Ecto neural progenitor cell (in vitro differentiated cells): ENCODE measurements at regions not wholly inside any gene's neighbourhood (a gene's known extent, or its start where the extent isn't known, plus 50 kb on each side); places are given as distances from the start of the nearest gene placed in this dataset.
A peak's percentile ranks its signal among the peaks of the same experiment; 100 is the strongest.
"Not testable (repeated sequence)": the region's sequence is repeated elsewhere in the genome, so short reads cannot be mapped to it uniquely, and the experiment has no call there.

ENCODE experiments used
- DNase-seq: peaks from one replicate; pipeline ENCODE4 v3.0.0-alpha.2; 2018; ENCODE audit warnings: low spot score

DNA sequence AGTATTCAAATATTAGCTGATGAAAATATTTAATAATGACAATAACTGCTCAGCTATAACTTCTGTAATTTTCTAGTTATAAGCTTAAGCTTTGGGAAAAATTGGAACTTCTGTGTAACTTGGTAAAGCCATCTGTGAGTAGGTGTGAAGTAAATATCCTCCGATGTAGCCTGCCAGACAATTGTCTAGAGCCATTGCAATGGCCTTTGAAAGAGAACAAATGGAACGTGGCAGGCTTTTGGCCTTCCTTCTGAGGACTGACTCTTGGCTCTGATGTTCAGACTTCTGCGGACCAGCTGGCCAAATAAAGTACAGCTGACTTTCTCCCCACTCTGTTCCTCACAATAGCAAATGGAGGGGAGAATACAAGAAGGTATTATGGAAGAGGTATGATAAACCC lies 203.4 kb upstream of the NMUR2 start:
- no peak for DNase-seq

DNA sequence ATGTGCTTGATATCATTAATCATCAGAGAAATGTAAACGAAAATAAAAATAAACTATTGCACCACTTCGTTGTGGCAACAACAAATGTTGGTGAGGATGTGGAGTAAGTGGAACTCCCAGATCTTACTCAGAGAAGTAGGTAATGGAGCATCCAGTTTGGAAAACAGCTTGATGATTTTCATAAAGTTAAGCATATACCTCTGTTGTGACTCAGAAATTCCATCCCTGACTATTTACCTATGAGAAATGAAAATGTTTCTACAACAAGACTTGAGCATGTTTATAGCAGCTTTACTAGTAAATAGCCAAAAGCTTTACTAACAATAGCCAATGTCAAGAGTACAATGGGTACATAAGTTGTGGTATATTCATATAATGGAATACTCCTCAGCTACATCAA lies 214.7 kb upstream of the NMUR2 start:
- DNase-seq, result no peak

DNA sequence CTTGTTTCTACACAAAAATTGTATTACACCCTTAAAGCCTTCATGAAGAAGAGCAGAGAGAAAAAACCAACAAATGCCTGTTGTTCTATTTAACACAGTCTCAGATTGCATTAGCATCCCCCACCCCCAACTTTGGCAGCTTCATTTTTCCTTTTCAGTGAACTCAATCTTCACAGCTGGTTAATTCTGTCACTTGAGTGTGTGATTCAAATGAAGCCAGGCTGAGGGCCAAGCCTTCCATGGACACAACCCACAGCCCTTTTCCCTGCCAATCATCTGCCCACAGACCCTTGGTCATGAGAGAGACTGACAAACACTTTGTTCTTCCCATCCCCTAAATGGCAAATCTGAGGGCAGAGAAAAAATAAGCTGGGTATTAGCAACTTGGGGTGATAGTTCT lies 217.5 kb upstream of the NMUR2 start:
- DNase-seq, result no peak

DNA sequence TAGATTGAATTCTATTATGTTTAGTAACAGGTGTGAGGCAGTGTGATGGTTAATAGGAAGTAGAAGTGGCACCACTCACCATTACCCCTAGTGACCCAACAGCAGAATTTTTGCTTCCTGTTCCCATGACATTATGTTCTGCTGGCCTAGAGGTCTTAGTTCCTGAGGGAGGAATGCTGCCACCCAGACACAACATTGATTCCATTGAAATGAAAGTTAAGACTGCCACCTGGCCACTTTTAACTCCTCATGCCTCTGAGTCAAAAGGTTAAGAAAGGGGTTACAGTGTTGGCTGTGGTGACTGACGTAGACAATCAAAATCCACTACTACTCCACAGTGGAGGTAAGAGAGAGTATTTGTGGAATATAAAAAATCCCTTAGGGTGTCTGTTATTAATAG lies 218.9 kb upstream of the NMUR2 start:
- DNase-seq, result no peak

DNA sequence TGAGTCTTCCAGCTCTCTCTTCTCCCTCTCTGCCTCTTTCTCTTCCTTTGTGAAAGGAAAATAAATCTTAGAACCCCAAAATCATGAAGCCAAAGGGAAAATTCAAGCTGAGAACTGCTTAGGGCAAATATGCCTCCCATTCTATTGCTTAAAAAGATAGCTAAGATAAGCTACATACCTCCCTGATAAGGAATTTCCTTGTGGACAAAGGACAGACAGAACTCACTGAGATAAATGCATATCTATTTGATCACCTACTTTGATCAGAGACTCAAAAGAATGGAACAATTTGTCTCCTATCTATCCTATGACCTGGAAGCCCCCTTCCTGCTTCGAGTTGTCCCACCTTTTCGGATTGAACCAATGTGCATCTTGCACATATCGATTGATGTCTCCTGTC lies 220.6 kb upstream of the NMUR2 start:
- DNase-seq, result no peak

DNA sequence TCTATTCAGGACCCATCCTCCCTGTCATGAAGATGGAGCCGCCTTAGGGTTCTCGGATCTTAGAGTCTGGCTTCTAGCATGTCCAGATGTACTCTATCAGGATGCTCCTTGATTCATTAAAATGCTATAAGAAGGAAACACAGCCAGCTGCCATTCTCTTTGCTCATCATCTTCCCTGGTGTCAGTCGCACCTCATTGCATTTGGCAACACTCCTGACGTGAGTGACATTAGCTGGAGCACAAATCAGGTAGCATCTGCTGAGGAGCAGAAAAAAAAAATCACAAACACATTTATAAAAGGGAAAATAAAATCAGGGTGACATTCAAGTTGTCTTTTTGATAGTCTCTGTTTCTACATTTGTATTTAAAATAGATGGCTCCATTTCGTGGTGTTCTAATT lies 226.1 kb upstream of the NMUR2 start:
- DNase-seq, result no peak

DNA sequence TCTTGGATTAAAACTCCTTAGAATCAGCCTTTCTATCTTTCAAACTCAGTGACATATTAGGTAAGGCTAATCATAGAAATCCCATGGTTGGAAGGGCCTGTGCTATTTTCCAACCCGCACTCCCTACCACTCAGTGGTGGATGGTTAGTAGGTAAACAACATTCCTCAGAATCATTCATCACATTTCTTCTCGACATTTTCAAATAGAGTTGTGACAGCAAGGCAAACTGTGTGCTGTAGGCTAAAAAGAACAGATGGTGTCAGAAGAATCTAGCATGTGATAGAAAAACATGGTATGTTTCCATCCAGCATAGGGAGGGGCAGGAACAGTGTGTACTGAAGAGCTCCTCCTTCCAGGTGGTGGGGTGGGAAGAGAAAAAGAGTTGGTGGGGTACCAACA lies 227.3 kb upstream of the NMUR2 start:
- DNase-seq, result no peak

DNA sequence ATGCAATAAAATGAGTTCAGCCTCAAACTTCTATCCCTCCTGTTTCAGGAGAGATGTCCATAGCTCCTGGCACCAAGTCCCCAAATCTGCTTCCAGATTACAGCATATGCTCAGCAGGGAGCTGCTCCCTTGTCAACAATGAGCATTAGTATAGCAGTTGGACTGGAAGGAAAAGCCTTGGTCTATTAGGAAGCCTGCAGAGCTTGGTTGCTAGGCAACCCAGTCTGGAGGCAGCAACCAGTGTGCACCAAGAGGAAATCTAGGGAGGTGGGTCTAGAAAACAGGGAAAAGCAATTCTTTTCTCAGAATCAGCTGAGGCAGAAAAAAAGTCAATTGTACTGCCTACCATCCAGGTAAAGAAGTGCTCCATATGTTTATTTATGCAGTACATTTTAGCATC lies 229.5 kb upstream of the NMUR2 start:
- DNase-seq, result peak; percentile 67

DNA sequence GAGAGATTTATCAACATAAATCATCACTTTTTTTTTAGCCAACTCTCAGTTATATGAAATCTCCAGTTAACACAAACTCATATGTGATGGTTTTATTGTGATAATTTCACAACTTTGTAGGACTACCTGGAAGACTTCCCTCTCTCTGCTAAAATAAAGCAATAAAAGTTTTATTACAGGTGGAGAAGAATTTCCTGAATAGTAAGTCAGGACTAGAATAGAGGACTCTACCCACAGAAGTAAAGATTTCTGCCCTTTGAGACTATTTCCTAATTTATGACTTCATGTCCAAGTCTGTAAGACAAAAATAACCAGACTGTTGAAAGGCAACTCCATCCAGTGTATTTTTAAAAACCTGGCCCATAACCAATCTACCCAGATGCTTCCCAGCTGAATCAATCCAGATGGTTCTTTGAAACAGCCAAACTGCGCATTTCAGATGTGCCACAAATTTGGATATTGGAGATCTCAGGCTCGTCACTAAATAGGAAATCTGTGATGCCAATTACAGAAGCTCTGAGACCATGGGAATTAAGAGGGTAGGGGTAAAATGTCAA lies 234.0 kb upstream of the NMUR2 start:
- DNase-seq, result no peak

DNA sequence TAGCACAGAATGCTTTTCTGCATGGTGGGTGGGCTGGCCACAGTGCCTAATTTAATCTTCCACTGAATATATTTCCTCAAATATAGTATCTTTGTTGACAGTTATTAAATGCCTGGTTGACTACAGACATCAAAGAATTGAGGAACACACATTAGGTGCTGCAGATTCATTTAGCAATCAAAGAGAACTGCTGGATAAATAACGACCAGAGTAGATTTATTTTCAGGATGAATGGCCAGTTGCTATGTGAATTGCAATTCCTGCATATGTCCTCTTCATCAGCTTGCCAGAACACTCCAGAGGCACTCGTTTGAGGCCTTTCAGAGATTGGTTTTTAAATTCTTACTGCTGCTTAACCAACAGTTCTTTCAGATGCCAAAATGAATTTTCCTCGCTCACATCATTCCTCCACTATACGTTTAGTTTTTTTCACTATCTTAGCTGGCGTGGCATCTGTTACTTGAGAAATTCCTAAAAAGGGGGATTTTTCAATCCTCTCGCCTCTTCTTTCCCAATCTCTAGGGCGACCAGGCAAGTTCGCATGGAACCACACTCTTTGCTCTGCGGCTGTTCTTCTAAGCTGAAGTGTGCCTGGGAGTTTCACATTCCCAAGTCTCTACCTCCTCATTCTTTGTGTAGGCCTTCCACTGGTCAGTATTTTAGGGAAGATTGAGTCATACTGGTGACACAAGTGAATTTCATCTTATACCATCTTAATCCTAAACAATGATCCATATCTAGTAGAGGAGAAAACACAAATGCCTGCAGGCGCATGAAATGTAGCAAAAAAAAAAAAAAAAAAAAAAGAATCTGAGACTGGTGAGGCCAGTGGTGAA lies 237.1 kb upstream of the NMUR2 start:
- DNase-seq, result no peak

DNA sequence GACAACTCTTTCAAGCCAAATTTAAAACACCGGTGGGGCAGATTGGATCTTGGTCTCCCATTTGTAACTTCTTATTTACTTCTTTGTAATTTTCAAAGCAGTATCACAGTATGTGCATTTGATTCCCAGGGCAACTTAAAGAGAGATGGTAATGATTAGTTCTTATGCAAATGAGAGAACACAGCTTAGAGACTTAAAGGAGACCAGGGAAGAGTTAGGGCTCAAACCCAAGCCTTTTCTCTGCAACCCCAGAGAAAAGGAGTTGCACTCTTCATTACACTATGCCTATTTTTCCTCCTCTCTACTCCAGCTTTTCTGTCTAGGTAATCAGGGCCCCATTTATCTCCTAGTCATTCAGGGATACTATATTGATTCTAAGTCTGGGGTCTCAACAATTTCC lies 237.8 kb upstream of the NMUR2 start:
- no peak for DNase-seq

DNA sequence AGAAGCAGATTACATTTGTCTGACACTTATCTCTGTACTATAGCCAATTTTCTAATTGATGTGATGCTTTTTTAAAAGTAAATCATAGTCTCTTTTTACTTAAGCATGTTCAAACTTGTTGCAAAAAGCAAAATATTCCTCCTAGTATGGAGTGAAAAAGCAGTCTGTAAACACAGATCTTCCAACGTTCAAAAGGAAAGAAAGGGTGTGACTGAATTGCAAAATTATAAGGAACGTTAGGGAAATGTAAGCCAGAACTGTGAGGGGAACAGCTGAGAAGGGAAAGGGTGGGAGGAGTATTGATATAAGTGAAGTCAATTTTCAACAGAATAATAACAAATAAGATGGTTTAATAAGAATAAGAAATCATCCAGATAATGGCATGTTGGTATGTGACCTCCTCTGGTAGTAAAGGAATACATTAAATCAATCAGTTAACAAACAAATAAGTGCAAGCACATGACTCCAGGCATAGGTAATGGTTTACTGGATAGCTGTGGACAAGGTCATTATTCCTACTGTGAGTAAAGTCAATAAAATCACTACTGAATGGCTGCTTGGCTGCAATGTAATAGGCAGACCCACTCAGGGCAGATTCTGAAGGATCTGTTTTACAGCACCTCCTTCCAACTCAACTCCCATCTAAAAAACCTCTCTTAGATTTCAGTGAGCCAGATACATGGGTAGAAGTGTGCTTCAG lies 239.1 kb upstream of the NMUR2 start:
- DNase-seq, result no peak

DNA sequence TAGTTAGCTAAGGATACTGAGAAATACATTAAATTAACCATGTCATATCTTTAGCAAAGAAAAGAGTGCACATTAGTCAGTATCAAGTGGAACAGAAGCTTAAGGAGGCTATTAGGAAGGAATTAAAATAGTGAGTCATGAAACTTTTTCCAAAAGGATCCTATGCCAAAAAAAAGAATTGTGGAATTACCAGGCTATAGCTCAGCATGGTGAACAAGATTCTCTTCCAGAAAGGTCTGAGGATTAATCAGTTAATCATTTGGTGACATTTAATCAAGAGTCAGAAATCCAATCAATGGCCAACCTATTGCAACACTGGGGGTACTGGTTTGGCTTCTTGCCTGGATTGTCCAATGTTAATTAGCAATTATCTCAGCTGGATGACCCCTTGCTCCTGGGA lies 244.5 kb upstream of the NMUR2 start:
- no peak for DNase-seq

DNA sequence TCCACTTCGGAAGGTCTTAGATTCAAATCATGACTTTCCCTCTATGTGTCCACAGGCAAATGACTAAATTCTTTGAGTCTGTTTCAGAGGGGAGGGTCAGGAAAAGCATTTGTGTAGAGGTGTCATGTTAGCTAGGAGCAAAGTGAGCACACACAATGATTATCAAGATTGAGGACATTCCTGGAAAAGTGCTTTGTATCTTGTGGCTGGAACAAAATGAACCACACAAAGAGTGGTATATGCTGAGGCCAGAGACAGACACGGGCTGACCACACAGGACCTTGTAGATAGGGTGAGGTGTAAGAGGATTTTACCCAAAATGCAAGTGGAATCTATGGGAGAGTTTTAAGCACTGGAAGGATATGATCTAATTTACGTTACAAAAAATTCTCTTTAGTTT lies 245.3 kb upstream of the NMUR2 start:
- DNase-seq, result no peak

DNA sequence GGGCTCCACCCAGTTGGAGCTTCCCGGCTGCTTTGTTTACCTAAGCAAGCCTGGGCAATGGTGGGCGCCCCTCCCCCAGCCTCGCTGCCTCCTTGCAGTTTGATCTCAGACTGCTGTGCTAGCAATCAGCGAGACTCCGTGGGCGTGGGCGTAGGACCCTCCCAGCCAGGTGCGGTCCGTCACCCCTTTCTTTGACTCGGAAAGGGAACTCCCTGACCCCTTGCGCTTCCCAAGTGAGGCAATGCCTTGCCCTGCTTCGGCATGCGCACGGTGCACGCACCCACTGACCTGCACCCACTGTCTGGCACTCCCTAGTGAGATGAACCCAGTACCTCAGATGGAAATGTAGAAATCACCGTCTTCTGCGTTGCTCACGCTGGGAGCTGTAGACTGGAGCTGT lies 254.4 kb upstream of the NMUR2 start:
- DNase-seq, result not testable (repeated sequence)

DNA sequence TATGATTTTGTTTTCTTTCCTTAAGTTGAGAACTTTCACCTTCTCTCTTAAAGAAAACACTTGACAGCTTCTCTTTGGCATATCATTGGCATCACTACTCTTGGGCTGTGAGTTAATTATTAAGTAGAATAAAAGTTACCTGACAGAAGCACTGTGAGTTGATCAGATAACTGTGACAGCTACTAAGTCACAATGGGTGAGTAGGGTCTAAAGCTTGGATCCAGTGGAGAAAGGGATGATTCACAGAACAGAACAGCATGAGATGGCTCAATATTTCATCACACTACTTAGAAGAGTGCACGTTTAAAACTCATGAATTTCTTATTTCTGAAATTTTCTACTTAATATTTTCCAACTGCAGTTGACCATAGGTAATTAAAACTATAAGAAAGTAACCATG lies 268.5 kb upstream of the NMUR2 start:
- no peak for DNase-seq

DNA sequence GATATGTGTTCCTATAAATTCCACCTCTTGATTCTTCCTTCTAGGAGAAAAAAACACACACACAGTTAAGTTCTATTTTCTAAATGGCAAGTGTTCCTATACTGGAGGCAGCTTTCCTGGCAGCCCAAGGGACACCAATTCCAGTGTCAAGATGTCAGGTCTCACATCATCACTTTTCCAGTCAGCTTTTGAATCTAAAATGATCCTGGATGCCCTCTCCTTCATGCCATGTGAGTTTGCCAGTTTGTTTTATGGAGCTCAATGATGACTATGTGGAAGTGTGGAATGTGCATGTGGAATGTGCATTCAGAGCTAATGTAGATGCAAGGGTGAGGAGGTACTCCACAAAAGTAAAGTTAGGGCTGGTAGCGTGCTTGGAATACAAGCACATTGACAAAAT lies 269.3 kb upstream of the NMUR2 start:
- no peak for DNase-seq

DNA sequence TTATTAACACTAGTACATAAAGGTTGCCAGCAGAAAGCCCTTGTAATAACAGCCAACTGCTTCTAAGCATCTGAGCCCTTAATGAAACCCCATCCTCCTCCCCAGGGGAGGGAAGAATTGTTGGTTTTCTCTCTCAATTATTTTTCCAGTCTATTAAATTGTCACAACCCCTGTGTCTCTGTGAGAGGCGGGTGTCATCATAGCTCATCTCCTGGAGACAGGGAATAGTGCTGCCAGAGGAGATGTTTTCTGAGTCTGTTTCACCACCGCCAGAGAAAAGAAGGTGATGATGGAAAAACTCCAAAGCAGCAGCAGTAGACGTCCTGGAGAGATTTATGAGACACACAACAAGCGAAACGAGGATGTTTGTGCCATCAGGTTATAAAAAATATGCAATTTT lies 271.1 kb upstream of the NMUR2 start:
- no peak for DNase-seq

DNA sequence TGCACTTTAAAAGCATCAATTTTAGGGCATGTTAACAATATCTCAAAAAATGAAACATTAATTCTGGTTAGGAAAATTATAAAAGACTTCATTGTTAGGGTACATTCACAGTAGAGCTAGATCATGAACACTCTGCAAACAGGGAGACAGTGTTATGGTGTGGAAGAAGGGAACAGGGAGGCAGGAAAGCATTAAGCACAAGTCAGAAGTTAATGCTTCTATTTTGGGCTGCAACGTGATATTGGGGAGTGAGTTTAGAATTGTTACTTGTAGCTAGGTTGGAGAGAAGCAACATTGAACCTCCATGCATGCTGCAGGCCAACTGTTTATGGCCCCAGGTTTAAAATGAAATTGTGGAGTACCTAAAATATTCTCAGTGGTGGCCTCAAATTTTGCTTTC lies 278.1 kb upstream of the NMUR2 start:
- no peak for DNase-seq

DNA sequence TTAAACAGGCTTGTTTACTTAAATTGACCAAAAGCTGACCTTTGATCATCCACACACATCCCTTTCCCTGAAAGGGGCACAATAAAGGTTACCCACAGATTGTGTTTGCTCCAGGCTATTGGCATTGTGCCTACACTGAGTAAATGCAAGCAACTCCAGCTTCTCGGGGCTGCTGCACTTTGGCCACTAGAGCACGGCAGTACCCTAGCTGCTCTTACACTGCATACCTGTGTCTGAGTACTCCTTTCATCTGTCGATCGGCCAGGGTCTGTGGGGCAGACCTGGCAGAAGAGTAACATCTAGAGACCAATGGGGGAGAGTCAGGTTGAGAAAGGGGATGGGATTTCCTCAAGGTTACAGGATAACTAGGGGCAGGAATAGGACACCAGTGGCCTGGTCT lies 281.9 kb upstream of the NMUR2 start:
- no peak for DNase-seq

DNA sequence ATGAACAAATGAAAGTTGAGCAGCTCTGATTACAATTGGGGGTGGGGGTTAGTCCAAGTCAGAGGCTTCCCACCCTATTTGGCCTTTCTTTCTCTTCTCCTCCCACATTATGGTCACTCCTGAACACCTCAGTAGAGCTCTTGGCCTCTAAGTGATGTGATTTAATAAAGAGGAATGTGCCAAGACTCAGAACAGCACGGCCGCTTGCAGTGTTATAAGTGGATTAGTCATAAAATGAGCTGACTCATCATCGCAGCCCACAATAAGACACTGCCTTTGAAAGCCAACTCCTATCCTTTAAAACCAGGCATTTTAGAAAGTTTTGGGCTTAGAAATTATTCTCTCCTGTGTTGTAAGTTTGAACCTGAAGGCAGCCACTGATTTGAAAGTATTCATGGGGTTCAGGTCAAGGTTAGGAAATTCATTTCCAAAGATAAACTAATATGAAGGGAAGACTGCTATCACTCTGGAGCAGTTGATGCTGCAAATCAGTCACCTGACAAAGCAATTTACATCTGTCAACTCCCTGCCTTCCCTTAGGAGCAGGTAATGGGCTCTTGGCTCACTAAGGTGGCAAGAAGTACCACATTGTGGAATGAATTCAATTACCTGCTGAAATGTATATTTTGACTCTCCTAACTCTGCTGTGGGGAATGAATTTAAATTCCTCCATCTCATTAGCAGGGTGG lies 283.6 kb upstream of the NMUR2 start:
- DNase-seq, result no peak

DNA sequence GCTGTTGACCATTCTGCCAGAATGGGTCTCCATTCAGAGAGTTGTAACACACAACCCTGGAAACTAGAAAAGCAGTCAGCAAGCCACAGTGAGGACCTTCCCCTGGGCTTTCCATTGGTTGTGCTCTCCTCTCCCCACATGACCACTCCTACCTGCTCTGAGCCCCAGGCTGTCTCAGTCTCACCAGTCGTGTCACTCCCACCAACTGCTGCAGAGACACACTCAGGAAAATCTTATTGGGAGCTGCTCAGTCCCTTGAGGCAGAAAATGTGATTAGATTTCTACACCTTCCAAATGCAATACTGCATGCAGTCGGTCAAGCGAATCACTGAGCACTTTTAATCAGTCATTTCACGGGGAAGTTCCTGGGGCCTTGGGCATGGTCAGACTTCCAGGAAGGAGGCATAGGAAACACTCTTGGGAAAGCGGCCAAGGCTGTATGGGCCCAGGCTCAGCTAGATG lies 284.2 kb upstream of the NMUR2 start:
- peak; percentile 46 for DNase-seq

DNA sequence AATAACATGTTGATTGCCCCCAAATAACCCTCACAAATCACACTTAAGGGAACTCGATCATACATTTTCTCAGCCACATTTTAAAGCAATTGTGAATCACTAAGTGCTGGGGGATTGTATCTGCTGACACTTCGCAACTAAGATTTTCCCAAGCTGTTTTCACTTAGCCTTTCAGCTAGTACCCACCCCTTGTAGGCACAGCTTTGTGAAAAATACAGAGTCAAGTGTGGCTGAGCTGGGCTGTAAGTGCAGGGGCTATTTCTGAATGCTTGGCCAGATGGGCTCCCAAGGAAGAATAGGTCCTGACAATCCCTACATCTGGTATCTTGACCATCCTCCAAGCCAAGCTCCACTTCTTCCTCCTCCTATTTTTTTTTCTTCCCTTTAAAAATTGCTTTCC lies 289.2 kb upstream of the NMUR2 start:
- DNase-seq, result no peak
